ENCODE measurements at regions not wholly inside any gene's neighbourhood (a gene's known extent, or its start where the extent isn't known, plus 50 kb on each side); places are given as distances from the start of the nearest gene placed in this dataset.

DNA sequence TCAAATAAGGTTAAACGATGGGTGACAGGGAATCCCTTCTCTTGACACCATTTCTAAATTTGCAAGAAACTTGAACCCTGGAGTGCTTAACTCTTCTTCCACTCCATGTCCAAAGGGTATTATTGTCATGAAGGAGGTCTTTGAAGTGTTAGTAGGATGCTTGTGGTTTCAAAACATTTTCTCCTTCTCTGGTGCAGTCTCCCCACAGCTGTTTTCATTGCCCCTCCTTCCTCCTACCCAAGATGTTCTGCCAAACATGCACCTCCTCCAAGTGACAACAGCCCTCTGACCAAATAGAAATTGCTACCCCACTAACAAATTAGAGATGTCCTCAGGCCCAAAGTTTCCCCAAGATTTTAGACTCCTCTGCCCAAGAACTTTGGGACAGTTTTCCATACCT, 151.4 kb downstream of the POLR2M start:
- CTCF ChIA-PET: interaction anchor here (0.7 to 6.0 kb wide), 2 partner anchors 16 to 212 kb away, joined by 3 to 54 read pairs; no protein-coding TSS in a partner anchor
- POLR2A ChIA-PET: no interaction called here
- TF ChIP-seq ZFP69B (tag by site-specific recombination; IDR thresholded peaks at IDR 0.05): no peak
- no peak for TF ChIP-seq ZNF624 (tag by site-specific recombination; IDR thresholded peaks at IDR 0.05)
- no peak for TF ChIP-seq ZNF248 (tag by site-specific recombination; IDR thresholded peaks at IDR 0.05)
- TF ChIP-seq ZNF311 (tag by site-specific recombination; IDR thresholded peaks at IDR 0.05; ENCODE audit: borderline replicate concordance): no peak
- TF ChIP-seq ZIC2 (tag by site-specific recombination; IDR thresholded peaks at IDR 0.05): no peak
- TF ChIP-seq ZNF76 (tag by site-specific recombination; IDR thresholded peaks at IDR 0.05; ENCODE audit: borderline replicate concordance, low read depth): no peak
- TF ChIP-seq, protein P1, sequence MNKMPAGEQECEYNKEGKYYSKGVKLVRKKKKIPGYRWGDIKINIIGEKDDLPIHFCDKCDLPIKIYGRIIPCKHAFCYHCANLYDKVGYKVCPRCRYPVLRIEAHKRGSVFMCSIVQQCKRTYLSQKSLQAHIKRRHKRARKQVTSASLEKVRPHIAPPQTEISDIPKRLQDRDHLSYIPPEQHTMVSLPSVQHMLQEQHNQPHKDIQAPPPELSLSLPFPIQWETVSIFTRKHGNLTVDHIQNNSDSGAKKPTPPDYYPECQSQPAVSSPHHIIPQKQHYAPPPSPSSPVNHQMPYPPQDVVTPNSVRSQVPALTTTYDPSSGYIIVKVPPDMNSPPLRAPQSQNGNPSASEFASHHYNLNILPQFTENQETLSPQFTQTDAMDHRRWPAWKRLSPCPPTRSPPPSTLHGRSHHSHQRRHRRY (tag by site-specific recombination; IDR thresholded peaks at IDR 0.05): no peak
- no peak for TF ChIP-seq ZNF792 (tag by site-specific recombination; IDR thresholded peaks at IDR 0.05)
- no peak for TF ChIP-seq ZNF600 (tag by site-specific recombination; IDR thresholded peaks at IDR 0.05)
- TF ChIP-seq ZBTB8A (tag by site-specific recombination; IDR thresholded peaks at IDR 0.05): no peak
- TF ChIP-seq SP3 (tag by site-specific recombination; IDR thresholded peaks at IDR 0.05): no peak
- TF ChIP-seq ZNF791 (tag by site-specific recombination; IDR thresholded peaks at IDR 0.05): no peak
- H3K36me3 ChIP-seq (ENCODE audit: control insufficient read depth in 2 of 2, insufficient read depth in 1 of 2, low read length in 2 of 2): no peaks in the 10 kb centered on the region
- H3K9me3 ChIP-seq (ENCODE audit: control insufficient read depth, insufficient read depth, low read depth, low read length): no peaks in the 10 kb centered on the region
- H3K27ac ChIP-seq (ENCODE audit: extremely low read depth, low read depth, low read length): no peak overlapping the region
- no peak overlapping the region for H3K4me3 ChIP-seq (ENCODE audit: low read depth, low read length)
- H3K4me1 ChIP-seq (ENCODE audit: control insufficient read depth, insufficient read depth, low read length): no peaks in the 10 kb centered on the region

DNA sequence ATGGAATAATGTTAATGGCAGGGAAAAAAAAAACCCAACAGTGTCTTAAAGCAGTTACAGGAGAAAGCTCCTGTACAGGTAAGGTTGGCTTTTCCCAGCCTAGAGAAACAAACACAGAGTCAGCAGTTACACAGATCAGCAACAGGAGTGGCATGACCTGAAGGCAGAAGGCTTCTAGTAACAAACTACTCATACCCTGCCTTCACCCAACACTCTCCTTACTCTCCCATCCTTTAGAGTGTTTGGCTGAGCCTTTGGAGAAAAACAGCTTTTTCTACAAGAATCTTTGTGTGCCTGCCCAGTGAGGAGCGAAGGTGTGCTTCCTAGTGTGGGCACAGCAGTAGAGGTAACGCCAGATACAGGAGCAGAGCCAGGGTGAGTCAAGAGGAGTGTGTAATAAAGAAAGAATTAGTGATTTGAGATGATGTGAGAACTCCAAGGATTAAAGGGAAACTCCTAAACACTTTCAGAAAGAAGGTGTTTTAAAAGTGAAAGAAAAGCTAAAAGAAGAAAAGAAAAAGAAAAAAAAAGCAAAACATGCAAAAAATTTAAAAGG, 152.7 kb downstream of the POLR2M start:
- Histone ChIP-seq H3K9me3 (ENCODE audit: control insufficient read depth, insufficient read depth, low read depth, low read length) (no peaks in the 10 kb centered on the region), H3K4me3 (ENCODE audit: low read depth, low read length) (no peak overlapping the region), H3K27ac (ENCODE audit: extremely low read depth, low read depth, low read length) (no peak overlapping the region), H3K36me3 (ENCODE audit: control insufficient read depth in 2 of 2, insufficient read depth in 1 of 2, low read length in 2 of 2) (no peaks in the 10 kb centered on the region), H3K4me1 (ENCODE audit: control insufficient read depth, insufficient read depth, low read length) (no peaks in the 10 kb centered on the region)
- no peak for TF ChIP-seq ZFP41 (tag by site-specific recombination; IDR thresholded peaks at IDR 0.05; ENCODE audit: borderline replicate concordance)
- no peak for TF ChIP-seq GLIS2 (tag by site-specific recombination; IDR thresholded peaks at IDR 0.05)
- ChIA-PET POLR2A (no interaction called here), CTCF (interaction anchor here (0.6 to 6.0 kb wide), 17 partner anchors 9 to 518 kb away, joined by 3 to 57 read pairs (median 9); partner anchors contain the start of gene ALDH1A2)

DNA sequence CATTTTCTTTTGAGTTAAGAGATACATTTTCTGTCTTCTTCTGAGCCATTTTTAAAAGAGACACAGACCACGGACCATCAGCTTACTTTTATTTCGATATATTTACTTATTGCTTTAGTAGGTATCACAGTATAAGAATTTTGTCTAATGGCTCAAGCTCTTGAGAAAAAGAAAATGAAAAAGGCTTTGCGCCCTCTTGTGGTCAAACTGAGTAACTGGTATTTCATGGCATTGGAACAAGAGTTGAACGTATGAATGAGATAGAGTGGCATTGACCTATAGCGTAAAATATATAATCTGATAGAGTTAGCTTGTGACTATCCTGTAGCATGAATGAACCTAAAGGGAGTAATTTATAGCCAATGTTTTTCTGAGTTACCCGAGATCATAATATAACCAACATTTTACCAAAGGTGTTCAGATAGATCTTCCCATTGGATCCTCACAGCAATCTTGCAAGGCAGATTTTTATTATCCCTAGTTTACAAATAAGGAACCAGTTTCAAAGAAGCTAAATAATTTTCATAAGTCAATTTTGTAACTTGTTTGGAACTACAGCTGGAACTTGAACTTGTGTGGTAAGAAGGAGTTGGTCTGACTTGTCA, 154.6 kb downstream of the POLR2M start:
- CTCF ChIA-PET: interaction anchor here (0.6 to 6.0 kb wide), 43 partner anchors 9 to 1168 kb away, joined by 3 to 57 read pairs (median 4); partner anchors contain the start of genes ALDH1A2 and POLR2M
- Histone ChIP-seq H3K4me3 (ENCODE audit: low read depth, low read length) (no peak overlapping the region), H3K4me1 (ENCODE audit: control insufficient read depth, insufficient read depth, low read length) (no peaks in the 10 kb centered on the region), H3K27ac (ENCODE audit: extremely low read depth, low read depth, low read length) (no peak overlapping the region), H3K36me3 (ENCODE audit: control insufficient read depth in 2 of 2, insufficient read depth in 1 of 2, low read length in 2 of 2) (no peaks in the 10 kb centered on the region), H3K9me3 (ENCODE audit: control insufficient read depth, insufficient read depth, low read depth, low read length) (no peaks in the 10 kb centered on the region)
- POLR2A ChIA-PET: no interaction called here
- no peak for TF ChIP-seq ZNF776 (tag by site-specific recombination; IDR thresholded peaks at IDR 0.05; ENCODE audit: borderline replicate concordance)
- TF ChIP-seq ZNF654 (tag by site-specific recombination; IDR thresholded peaks at IDR 0.05; ENCODE audit: low read depth): peak; percentile 60

DNA sequence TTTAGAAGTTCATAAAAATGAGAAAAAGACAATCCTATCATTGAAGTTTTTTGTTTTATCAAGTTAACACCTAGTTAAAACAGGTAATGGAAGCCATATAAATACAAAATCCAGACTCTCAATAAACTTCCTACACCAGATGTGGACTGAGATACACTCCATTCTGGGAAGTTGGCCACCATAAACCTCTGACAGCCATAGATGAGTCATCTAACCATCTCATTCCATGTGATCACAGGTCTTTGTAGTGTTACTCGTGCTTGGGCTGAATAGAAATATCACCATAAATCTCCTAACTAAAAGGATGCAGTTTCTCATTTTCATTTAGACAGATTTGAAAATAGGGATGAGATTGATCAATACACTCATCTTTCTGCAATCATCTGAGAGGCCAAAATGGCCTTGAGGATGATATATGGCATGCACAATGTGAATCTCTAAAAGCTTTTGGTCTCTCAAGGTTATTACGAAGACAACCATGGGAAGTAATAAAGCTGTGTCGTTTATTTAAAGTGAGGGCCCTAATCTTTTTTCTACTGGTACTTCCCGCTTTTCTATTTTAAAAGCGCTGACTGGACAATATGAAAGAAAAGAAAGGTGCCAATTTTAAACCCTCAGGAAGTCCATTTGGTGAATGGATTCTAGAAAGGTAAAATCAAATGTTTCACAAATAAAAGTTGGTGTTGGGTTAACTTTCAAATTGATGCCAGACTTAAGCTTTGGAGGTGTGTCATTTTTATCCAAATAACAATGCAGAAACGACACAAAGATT, 155.5 kb downstream of the POLR2M start:
- no peak overlapping the region for H3K4me3 ChIP-seq (ENCODE audit: low read depth, low read length)
- H3K4me1 ChIP-seq (ENCODE audit: control insufficient read depth, insufficient read depth, low read length): no peaks in the 10 kb centered on the region
- CTCF ChIA-PET: interaction anchor here (0.6 to 6.0 kb wide), 28 partner anchors 8 to 1167 kb away, joined by 3 to 57 read pairs (median 6); partner anchors contain the start of genes ALDH1A2 and POLR2M
- H3K36me3 ChIP-seq (ENCODE audit: control insufficient read depth in 2 of 2, insufficient read depth in 1 of 2, low read length in 2 of 2): no peaks in the 10 kb centered on the region
- no peak overlapping the region for H3K27ac ChIP-seq (ENCODE audit: extremely low read depth, low read depth, low read length)
- H3K9me3 ChIP-seq (ENCODE audit: control insufficient read depth, insufficient read depth, low read depth, low read length): no peaks in the 10 kb centered on the region
- POLR2A ChIA-PET: no interaction called here
- no peak for TF ChIP-seq ZNF16 (tag by site-specific recombination; IDR thresholded peaks at IDR 0.05; ENCODE audit: low read depth)
- no peak for TF ChIP-seq ZNF548 (tag by site-specific recombination; IDR thresholded peaks at IDR 0.05)
- no peak for TF ChIP-seq ZNF777 (tag by site-specific recombination; IDR thresholded peaks at IDR 0.05; ENCODE audit: borderline replicate concordance)
- no peak for TF ChIP-seq ZFP37 (tag by site-specific recombination; IDR thresholded peaks at IDR 0.05)
- no peak for TF ChIP-seq ZNF19 (tag by site-specific recombination; IDR thresholded peaks at IDR 0.05; ENCODE audit: low read depth)
- TF ChIP-seq ZNF37A (tag by site-specific recombination; IDR thresholded peaks at IDR 0.05): no peak
- TF ChIP-seq FEZF1 (tag by site-specific recombination; IDR thresholded peaks at IDR 0.05): no peak
- TF ChIP-seq ZNF48 (tag by site-specific recombination; IDR thresholded peaks at IDR 0.05): no peak
- TF ChIP-seq ZNF621 (tag by site-specific recombination; IDR thresholded peaks at IDR 0.05): no peak
- TF ChIP-seq ZNF174 (tag by site-specific recombination; IDR thresholded peaks at IDR 0.05): no peak
- TF ChIP-seq ZNF677 (tag by site-specific recombination; IDR thresholded peaks at IDR 0.05): no peak
- no peak for TF ChIP-seq SP2 (tag by site-specific recombination; IDR thresholded peaks at IDR 0.05)
- TF ChIP-seq SP3 (tag by site-specific recombination; IDR thresholded peaks at IDR 0.05): no peak
- no peak for TF ChIP-seq GLI4 (tag by site-specific recombination; IDR thresholded peaks at IDR 0.05)

All from HEK293 (cell line).